Epithelial cell of prostate (primary cell): ENCODE measurements at regions not wholly inside any gene's neighbourhood (a gene's known extent, or its start where the extent isn't known, plus 50 kb on each side); places are given as distances from the start of the nearest gene placed in this dataset.

ENCODE experiments used
- DNase-seq: peaks from one replicate; pipeline ENCODE4 v3.0.0-alpha.2; 2011; ENCODE audit warnings: low read depth, low spot score
- H3K27ac ChIP-seq: fragments of 450-650 bp; 2 replicates; pipeline ENCODE4 v1.5.1; 2017; ENCODE audit warnings: mild to moderate bottlenecking

- DNase-seq, result no peak
- H3K27ac ChIP-seq, result no peak overlapping the region
Measured at GRCh38 chrY:8652445-8652844, 684.8 kb upstream of the TSPY4 start.

- H3K27ac ChIP-seq, result no peak overlapping the region
- DNase-seq, result no peak
Measured at GRCh38 chrY:8655017-8655416, 682.2 kb upstream of the TSPY4 start.

- H3K27ac ChIP-seq, result no peak overlapping the region
- DNase-seq, result no peak
Measured at GRCh38 chrY:8656101-8656500, 681.2 kb upstream of the TSPY4 start.

- peak; percentile 6 for DNase-seq
- no peak overlapping the region for H3K27ac ChIP-seq
Measured at GRCh38 chrY:8656515-8656914, 680.7 kb upstream of the TSPY4 start.

- DNase-seq, result no peak
- no peak overlapping the region for H3K27ac ChIP-seq
Measured at GRCh38 chrY:8659721-8660120, 677.5 kb upstream of the TSPY4 start.

- DNase-seq, result no peak
- H3K27ac ChIP-seq, result no peak overlapping the region
Measured at GRCh38 chrY:8673896-8674295, 663.4 kb upstream of the TSPY4 start.

GRCh38 chrY:8677336-8677935 is 659.8 kb upstream of the TSPY4 start:
- no peak overlapping the region for H3K27ac ChIP-seq
- no peak for DNase-seq

GRCh38 chrY:8687154-8687553 is 650.1 kb upstream of the TSPY4 start:
- H3K27ac ChIP-seq, result no peak overlapping the region
- DNase-seq, result no peak

- no peak for DNase-seq
- no peak overlapping the region for H3K27ac ChIP-seq
Measured at GRCh38 chrY:8690901-8691685, 646.2 kb upstream of the TSPY4 start.

- no peak overlapping the region for H3K27ac ChIP-seq
- no peak for DNase-seq
Measured at GRCh38 chrY:8698571-8698970, 638.7 kb upstream of the TSPY4 start.

GRCh38 chrY:8705636-8706300 is 631.5 kb upstream of the TSPY4 start:
- H3K27ac ChIP-seq, result no peak overlapping the region
- peak; percentile 31 for DNase-seq

GRCh38 chrY:8712296-8712695 is 625.0 kb upstream of the TSPY4 start:
- H3K27ac ChIP-seq, result no peak overlapping the region
- DNase-seq, result no peak

- no peak for DNase-seq
Measured at GRCh38 chrY:8715226-8715625, 622.0 kb upstream of the TSPY4 start.

GRCh38 chrY:8726616-8727015 is 610.6 kb upstream of the TSPY4 start:
- peak; percentile 34 for DNase-seq

More at GRCh38 chrY:8715226-8715625, 622.0 kb upstream of the TSPY4 start:
- H3K27ac ChIP-seq, result no peak overlapping the region

GRCh38 chrY:8729971-8730370 is 607.3 kb upstream of the TSPY4 start:
- no peak for DNase-seq
- H3K27ac ChIP-seq, result no peak overlapping the region

More at GRCh38 chrY:8726616-8727015, 610.6 kb upstream of the TSPY4 start:
- no peak overlapping the region for H3K27ac ChIP-seq

- no peak for DNase-seq
Measured at GRCh38 chrY:8741343-8742069, 595.8 kb upstream of the TSPY4 start.

GRCh38 chrY:8764184-8764583 is 573.1 kb upstream of the TSPY4 start:
- no peak for DNase-seq
- H3K27ac ChIP-seq, result no peak overlapping the region

More at GRCh38 chrY:8741343-8742069, 595.8 kb upstream of the TSPY4 start:
- no peak overlapping the region for H3K27ac ChIP-seq

- DNase-seq, result no peak
- no peak overlapping the region for H3K27ac ChIP-seq
Measured at GRCh38 chrY:8781184-8781890, 555.9 kb upstream of the TSPY4 start.

GRCh38 chrY:8794561-8794960 is 542.7 kb upstream of the TSPY4 start:
- H3K27ac ChIP-seq, result no peak overlapping the region
- DNase-seq, result no peak

GRCh38 chrY:8804317-8804716 is 532.9 kb upstream of the TSPY4 start:
- no peak for DNase-seq
- no peak overlapping the region for H3K27ac ChIP-seq
